Mammary epithelial cell (primary cell): ENCODE measurements at regions not wholly inside any gene's neighbourhood (a gene's known extent, or its start where the extent isn't known, plus 50 kb on each side); places are given as distances from the start of the nearest gene placed in this dataset.

Source experiments
- EZH2 ChIP-seq: IDR thresholded peaks from 2 replicates; pipeline ENCODE4 v1.6.1; 2012; ENCODE audit warnings: low read length, inconsistent platforms, borderline replicate concordance
- TF ChIP-seq, protein P1 (sequence below), 2 donors: IDR thresholded peaks in 1 of 2; conservative IDR thresholded peaks in 1 of 2; 2 replicates each; pipeline ENCODE4 v1.5.1; 2011 to 2012; ENCODE audit warnings: inconsistent platforms in 2 of 2, low read length in 2 of 2, mild to moderate bottlenecking in 2 of 2, control low read depth in 1 of 2, low read depth in 1 of 2; ENCODE audit not compliant: insufficient read depth in 1 of 2; ENCODE audit errors: extremely low read depth in 1 of 2

- TF ChIP-seq, protein P1, sequence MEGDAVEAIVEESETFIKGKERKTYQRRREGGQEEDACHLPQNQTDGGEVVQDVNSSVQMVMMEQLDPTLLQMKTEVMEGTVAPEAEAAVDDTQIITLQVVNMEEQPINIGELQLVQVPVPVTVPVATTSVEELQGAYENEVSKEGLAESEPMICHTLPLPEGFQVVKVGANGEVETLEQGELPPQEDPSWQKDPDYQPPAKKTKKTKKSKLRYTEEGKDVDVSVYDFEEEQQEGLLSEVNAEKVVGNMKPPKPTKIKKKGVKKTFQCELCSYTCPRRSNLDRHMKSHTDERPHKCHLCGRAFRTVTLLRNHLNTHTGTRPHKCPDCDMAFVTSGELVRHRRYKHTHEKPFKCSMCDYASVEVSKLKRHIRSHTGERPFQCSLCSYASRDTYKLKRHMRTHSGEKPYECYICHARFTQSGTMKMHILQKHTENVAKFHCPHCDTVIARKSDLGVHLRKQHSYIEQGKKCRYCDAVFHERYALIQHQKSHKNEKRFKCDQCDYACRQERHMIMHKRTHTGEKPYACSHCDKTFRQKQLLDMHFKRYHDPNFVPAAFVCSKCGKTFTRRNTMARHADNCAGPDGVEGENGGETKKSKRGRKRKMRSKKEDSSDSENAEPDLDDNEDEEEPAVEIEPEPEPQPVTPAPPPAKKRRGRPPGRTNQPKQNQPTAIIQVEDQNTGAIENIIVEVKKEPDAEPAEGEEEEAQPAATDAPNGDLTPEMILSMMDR (conservative IDR thresholded peaks at IDR 0.05 in 1 of 2, IDR thresholded peaks at IDR 0.05 in 1 of 2; ENCODE audit: extremely low read depth in 1 of 2, insufficient read depth in 1 of 2, low read depth in 1 of 2, low read length in 2 of 2) = no peak
- no peak for TF ChIP-seq EZH2
Observed at GRCh38 chrX:141375011-141375760, 132.9 kb upstream of the SPANXC start.
